Activated gamma-delta T cell treated with anti-CD3 and anti-CD28 coated beads, Interleukin-2, amount 50 U/mL, for 16 hours (primary cell): ENCODE measurements at regions not wholly inside any gene's neighbourhood (a gene's known extent, or its start where the extent isn't known, plus 50 kb on each side); places are given as distances from the start of the nearest gene placed in this dataset.
"Not testable (repeated sequence)": the region's sequence is repeated elsewhere in the genome, so short reads cannot be mapped to it uniquely, and the experiment has no call there.

Experiments used
- DNase-seq: peaks from one replicate; pipeline ENCODE4 v3.0.0-alpha.2; 2020; ENCODE audit warnings: low read depth

- peak; percentile 22 for DNase-seq
Observed at GRCh38 chr3:67947808-67948508, 293.5 kb upstream of the SUCLG2 start.

- no peak for DNase-seq
Observed at GRCh38 chr3:67946436-67946835, 292.0 kb upstream of the SUCLG2 start.

GRCh38 chr3:67943546-67943945 is 289.1 kb upstream of the SUCLG2 start:
- DNase-seq: no peak

- DNase-seq: no peak
Observed at GRCh38 chr3:67941433-67942030, 287.1 kb upstream of the SUCLG2 start.

- no peak for DNase-seq
Observed at GRCh38 chr3:67940210-67940952, 286.0 kb upstream of the SUCLG2 start.

GRCh38 chr3:67937498-67938118 is 283.2 kb upstream of the SUCLG2 start:
- DNase-seq: no peak

- not testable (repeated sequence) for DNase-seq
Observed at GRCh38 chr3:67930394-67930793, 276.0 kb upstream of the SUCLG2 start.

- DNase-seq: no peak
Observed at GRCh38 chr3:67923796-67924195, 269.4 kb upstream of the SUCLG2 start.

DNA sequence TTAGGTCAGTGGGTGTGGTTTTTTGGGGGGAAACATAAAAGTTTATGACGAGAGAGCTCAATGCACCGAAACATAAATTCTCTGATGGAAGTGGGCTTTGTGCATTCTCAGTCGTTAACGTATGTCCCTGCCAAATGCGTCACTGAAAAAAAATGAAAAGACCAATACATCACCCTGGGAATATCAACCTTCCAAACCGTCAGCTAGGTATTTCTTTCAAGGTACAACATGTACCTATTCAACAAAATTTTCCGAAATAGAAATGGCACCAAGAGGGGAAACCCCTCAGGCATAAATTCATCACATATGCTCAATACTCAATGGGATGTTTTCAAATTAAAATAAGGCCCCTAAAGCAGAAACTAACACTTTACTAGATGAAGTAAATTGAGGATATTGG is 266.6 kb upstream of the SUCLG2 start:
- DNase-seq: no peak

- no peak for DNase-seq
Observed at GRCh38 chr3:67920311-67920710, 265.9 kb upstream of the SUCLG2 start.

- no peak for DNase-seq
Observed at GRCh38 chr3:67916353-67916752, 261.9 kb upstream of the SUCLG2 start.

DNA sequence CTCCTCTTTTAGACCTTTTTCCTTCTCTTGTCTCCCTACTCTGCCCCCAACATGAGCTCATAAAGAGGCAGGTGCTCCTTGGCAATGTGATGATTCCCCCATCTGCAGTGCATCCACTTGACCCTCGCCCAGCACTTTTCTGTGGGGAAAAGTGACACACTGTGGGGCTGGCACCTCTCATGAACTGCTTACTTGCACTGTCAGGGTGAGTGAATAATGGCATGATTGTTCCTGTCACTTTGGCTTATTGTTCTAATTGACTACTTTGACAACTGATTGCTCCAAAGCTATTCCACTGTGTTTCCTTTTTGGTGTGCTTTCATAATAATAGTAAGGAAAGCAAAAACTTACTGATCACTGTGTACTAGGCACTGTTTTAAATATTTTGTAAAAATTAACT is 253.3 kb upstream of the SUCLG2 start:
- DNase-seq: no peak

GRCh38 chr3:67906261-67906660 is 251.8 kb upstream of the SUCLG2 start:
- DNase-seq: no peak

DNA sequence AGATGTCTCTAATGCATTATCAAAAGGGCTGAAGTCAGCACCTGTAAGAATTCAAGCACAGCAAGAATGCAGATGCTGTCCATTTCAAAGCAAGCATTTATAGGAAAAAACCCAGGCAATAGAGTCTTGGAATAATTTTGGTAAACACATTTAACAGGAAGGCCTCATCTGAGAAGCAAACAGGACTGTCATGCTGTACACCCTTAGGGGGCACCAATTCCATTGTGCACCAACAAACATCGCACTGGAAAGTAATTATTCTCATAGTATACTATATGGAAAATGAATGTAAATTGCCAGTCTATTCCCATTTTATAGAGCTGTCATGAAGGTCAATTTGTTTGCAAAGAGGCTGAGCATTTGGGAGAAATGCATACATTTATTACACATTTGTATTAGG is 247.3 kb upstream of the SUCLG2 start:
- DNase-seq: no peak

- no peak for DNase-seq
Observed at GRCh38 chr3:67898916-67899315, 244.5 kb upstream of the SUCLG2 start.

- DNase-seq: no peak
Observed at GRCh38 chr3:67897351-67898336, 243.2 kb upstream of the SUCLG2 start.

DNA sequence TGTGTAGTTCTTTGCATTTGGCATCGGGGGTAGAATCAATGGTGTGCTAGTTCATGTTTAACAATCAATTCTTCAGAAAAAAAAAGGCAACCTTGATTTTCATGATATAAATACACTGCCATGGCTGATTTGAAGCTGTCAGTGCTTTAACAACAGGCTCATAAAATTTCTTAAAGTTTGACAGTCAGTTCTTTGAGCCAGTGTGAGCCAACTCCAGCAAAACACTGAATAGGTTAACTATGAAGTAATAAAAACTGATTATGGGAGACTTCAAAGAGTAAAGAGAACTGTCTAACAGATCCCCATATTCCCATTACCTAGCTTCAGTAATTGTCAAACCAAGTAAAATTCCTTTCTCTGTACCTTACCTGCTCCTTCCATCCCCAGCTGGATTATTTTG is 241.7 kb upstream of the SUCLG2 start:
- DNase-seq: no peak

- DNase-seq: no peak
Observed at GRCh38 chr3:67894510-67894909, 240.1 kb upstream of the SUCLG2 start.

GRCh38 chr3:67884345-67884744 is 229.9 kb upstream of the SUCLG2 start:
- no peak for DNase-seq

DNA sequence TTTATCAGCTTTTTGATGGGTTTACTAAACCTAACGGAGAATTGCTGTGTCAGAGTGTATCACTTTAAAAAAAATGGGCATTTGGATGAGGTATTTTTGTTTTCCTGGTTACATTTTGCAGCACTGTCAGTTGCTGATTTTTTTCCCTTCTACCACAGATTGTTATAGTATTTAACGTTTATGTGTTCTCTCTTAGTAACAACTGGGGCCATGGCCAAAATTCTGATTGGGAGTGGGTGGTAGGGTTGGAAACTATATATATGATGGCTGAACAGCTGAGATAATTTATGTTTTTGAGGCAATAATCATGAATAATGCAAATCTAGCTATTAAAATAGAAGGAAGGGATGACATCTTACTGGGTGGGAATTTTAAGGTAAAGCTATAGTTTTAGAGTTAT is 229.4 kb upstream of the SUCLG2 start:
- DNase-seq: no peak

DNA sequence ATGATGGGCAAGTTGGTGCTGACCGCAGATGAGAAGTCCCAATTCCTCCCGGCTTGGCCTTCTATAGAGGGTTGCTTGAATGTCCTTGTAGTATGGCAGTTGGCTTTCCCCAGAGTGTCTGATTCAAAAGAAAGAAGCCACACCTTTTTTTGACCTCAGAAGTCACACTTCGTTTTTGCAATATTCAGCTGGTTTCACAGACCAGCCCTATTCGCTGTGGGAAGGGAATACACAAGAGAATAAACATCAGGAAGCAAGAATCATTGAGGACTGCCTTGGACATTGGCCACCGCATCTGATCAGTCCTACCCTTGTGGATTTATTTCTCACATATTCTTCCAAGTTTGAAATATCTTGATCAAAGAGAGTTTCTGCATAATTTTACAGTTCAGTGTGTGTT is 228.6 kb upstream of the SUCLG2 start:
- DNase-seq: no peak

DNA sequence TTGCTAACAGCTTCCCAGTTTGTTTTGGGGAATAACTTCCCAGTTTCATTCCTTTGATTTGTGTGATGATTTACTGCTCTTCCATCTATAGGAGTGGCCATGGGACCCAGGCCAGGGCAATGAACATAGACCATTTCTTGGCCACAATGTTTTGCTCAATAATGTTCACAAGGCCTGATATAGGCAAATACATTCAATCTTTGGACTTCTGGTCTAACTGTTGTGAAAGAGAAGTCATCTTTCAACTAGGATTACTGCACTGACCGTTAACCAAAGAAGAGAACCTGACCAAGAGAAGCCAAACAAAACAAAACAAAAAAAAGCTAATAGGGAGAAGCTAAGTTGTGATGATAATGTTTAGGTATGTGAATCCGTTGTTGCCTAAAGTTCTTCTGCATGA is 221.8 kb upstream of the SUCLG2 start:
- no peak for DNase-seq
